ENCODE measurements at regions not wholly inside any gene's neighbourhood (a gene's known extent, or its start where the extent isn't known, plus 50 kb on each side); places are given as distances from the start of the nearest gene placed in this dataset.

- DNase-seq (ENCODE audit: low read depth in 3 of 3, low spot score in 2 of 3) = no peak
Measured at GRCh38 chr12:105970885-105971284, 167.9 kb downstream of the NUAK1 start.

GRCh38 chr12:105974738-105975137 is 164.0 kb downstream of the NUAK1 start:
- no peak for DNase-seq (ENCODE audit: low read depth in 3 of 3, low spot score in 2 of 3)

DNA sequence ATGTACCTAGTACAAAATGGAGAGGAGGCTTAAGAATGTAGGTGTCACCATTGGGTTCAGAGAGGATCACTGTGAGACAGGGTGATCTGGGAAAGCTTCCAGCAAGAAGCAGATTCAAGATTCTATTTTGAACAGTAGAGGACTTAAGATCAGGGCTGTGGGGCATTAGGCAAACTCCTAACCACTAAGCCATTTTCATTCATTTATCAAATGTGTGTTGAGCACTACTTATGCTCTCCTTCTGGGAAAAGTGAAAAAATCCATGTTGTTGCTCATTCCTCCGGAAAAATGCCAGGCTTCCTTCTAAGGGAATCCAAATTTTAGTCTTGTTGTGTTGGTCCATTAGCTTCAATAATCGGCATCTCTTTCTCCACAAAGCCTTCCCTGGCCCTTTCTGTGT is 163.4 kb downstream of the NUAK1 start:
- no peak for DNase-seq (ENCODE audit: low read depth in 3 of 3, low spot score in 2 of 3)

DNA sequence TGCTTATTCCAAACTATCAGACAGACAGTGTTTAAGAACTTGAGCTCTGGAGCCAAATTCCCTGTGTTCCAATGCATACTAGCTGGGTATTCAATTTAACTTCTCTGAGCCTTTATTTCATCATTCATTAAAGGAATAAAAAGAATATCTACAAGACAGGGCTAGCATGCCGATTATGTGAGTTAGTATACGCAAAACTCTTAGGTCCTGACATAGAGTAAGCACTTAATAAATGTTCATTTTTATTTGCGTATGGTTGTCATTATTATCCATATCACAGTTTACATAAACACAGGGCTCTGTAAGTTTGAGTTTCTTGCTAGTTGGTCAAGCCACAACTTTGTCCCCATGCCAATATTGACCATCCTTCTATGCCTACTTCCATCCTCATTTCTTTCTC is 161.5 kb downstream of the NUAK1 start:
- DNase-seq (ENCODE audit: low read depth in 3 of 3, low spot score in 2 of 3) = no peak

GRCh38 chr12:105977652-105978051 is 161.1 kb downstream of the NUAK1 start:
- DNase-seq (ENCODE audit: low read depth in 3 of 3, low spot score in 2 of 3) = no peak

GRCh38 chr12:105978276-105978675 is 160.5 kb downstream of the NUAK1 start:
- DNase-seq (ENCODE audit: low read depth in 3 of 3, low spot score in 2 of 3) = no peak

DNA sequence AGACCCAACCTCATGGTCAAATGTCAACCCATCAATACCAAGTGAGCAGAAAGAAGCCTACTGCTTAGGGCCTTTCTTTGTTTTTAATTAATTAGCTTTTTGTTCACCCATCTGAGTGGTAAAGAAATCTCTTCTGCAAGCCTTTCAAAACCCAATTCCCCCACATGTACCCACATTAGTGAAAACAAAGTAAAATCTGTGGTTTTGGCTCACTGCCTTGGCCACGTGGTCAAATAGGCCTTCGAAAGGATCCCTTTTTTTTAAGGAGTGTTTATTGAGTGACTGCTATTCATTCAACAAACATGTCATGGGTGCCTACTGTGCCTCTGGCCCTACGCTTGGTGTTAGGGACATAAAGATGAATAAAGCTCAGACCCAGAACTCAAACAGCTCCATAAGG is 160.1 kb downstream of the NUAK1 start:
- DNase-seq (ENCODE audit: low read depth in 3 of 3, low spot score in 2 of 3) = no peak

DNA sequence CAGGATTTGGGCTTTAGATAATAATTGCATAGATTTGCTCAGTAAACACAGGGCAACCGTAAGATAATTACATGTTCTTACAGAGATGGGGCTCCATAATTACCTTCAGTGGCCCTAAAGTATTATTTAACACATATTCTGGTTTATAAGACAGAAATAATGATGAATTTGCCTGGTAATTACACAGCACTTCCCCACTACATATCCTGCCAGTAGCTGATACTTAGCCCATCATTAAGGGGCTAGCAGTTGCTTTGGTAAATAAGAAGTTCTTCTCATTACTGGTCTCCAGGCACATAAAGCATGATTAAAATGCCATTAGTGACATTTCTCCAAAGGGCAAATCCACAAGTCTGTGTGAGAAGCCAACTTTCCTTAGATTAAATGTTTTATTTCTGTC is 158.7 kb downstream of the NUAK1 start:
- no peak for DNase-seq (ENCODE audit: low read depth in 3 of 3, low spot score in 2 of 3)

DNA sequence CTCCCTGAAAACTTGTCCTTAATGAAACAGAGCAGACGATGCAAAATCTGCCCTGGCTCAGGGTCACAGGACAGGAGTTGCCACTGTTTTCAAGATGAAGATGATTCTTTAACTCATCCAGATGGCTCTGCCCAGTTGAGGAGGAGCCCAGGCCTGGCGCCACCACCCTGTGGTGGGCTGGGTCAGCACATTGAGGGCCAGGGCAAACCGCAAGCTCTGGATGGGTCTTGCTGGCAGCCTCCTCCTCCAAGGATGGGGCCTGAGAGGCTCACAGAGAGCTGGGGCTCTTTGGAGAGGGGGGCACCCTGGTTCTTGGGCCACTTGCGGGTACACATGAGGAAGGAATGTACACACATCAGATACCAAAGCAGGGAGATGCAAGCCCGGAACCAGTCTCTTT is 158.2 kb downstream of the NUAK1 start:
- DNase-seq (ENCODE audit: low read depth in 3 of 3, low spot score in 2 of 3) = no peak

- DNase-seq (ENCODE audit: low read depth in 3 of 3, low spot score in 2 of 3) = no peak
Measured at GRCh38 chr12:105982022-105982421, 156.7 kb downstream of the NUAK1 start.

DNA sequence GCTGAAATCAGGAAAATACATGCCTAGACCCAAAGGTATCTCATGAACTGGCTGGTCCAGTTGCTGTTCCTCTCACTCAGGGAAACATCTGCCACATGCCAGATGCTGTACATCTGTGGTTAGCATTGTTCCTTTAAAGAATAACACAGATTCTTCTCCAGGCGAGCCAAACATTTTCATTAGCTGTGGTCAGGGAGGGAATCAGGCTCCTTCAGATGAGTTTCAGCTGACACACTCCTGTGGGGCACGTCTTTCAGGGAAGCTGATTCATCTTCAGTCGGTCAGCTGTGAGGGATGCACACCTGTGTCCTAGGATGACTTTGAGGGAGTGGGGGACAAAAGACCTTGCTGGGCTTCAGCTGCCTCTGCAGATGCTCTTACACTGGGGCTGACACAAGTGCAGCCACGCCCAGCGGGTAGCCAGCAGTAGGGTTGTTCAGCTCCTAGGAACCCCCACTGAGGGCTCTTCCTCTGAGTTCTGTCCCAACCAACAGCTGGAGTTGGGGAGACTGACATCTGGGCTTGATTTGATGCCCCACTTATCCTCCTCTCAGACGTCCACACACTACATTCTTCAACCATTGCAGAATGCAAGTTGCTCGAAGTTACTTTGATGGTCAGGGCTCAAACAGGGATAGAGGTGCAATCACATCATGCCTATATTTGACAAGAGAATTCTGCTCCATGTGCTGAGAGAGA is 155.0 kb downstream of the NUAK1 start:
- no peak for DNase-seq (ENCODE audit: low read depth in 3 of 3, low spot score in 2 of 3)

DNA sequence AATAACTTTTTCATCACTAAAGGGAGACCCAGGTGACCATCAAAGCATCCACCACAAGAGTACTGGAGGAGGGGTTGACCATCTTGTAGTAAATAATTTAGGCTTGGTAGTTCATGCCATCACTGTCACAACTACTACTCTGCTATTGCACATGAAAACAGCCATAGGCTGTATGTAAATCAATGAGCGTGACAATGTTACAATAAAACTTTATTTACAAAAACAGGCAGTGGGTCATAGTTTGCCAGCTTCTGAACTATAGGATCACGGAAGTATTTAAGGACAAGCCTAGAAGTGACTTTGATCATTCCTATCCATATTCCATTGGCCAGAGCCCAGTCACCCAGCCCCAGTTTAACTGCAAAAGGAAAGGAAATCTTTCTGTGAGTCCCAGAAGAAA is 153.4 kb downstream of the NUAK1 start:
- DNase-seq (ENCODE audit: low read depth in 3 of 3, low spot score in 2 of 3) = no peak

GRCh38 chr12:105986779-105987684 is 151.7 kb downstream of the NUAK1 start:
- no peak for DNase-seq (ENCODE audit: low read depth in 3 of 3, low spot score in 2 of 3)

GRCh38 chr12:105987685-105988035 is 151.1 kb downstream of the NUAK1 start:
- DNase-seq (ENCODE audit: low read depth in 3 of 3, low spot score in 2 of 3) = no peak

DNA sequence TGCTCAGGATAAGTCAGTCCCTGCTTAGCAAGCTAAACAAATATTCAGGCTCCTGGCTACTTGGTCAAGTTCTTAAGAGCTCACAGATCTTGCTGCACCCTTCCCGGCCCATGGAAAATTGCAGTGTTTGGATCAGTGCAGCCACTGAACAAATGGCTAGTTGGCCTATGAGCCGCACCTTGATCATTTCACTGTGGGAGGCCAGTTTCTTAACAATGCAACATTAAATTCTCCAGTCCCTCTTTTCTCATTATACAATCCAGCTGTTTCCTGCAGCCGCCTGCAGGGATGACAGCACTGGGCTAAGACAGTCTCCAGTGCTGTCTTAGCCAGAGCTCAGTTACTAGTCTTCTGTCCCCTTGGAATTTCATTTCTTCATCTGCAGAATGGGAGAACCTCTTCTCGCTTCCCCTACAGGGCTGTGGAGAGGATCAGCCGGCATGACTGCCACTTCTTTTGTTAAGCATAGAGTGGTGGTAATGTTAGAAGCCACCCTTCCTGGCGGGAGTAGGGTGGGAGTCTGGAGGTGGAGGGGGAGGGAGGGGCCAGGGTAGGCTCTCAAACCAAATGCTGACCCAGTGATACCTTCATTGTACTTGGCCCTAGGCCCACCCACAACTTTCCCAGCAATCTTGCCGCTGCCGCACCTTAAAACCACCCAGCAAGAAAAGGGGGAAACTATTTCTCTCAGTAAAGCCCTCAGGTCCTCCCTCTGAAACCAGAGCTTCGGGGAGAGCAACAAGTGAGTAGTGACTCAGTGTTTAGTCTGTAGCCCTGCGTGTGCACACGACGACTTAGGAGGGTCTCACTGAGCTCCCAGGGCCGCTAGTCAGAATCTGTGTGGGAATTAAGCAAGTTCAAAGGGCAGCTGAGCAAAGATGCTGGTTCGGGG is 145.7 kb downstream of the NUAK1 start:
- DNase-seq (ENCODE audit: low read depth in 3 of 3, low spot score in 2 of 3) = no peak

DNA sequence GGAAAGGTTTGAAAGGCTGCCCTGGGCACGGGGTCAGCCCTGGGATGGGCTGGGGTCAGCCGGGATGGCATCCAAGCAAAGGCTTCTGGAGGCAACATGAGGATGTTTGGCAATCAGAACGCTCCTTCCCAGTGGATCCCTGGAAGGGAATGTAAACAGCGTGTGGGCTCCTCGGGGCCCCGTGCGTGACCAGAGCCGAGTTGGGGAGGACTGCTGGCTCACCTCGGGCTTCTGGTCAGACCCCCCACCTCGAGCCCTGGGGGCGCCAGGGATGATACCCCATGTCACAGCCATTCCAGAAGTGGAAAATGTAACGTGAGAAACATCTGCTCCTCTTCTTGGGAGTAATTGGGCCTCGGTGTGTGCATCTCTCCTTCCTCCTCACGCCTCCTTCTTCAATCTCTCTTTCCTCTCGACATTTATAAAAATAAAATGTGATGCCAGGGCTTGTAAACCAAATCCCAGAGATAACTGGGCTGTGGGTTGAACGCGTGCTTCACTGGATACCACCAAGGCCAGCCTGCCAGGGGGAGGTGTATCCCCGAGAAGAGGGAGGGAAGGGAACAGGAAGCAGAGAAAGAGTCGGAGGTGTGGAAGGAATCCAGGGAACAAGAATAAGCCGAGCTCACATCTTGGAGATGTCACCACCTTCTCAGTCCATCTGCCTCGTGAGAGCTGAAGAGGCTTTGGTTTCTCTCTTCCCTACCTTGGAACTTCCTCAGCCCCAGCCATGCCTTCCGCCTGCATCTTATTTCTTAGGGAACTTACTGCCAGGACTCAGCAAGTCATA is 144.8 kb downstream of the NUAK1 start:
- no peak for DNase-seq (ENCODE audit: low read depth in 3 of 3, low spot score in 2 of 3)

DNA sequence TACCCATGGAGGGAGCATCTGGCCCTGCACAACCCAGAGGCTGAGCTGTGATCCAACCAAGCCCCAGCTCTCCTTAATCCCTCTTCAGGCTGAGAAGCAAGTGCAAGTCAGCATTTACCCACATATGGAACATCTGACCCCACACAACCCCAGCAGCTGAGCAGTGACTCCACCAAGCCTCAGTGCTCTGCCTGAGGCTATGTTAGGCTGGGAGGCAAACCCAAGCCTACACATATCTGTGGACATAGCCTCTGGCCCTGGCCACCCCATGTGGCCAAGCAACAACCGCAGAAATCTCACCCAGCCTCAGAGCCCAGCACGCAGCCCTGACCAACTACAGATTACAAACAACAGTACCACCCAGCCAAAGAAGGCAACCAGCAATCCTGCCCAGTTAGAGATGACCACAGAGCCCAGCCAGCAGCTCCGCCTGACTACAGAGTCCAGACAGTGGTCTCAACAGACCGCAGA is 142.8 kb downstream of the NUAK1 start:
- DNase-seq (ENCODE audit: low read depth in 3 of 3, low spot score in 2 of 3) = no peak

- no peak for DNase-seq (ENCODE audit: low read depth in 3 of 3, low spot score in 2 of 3)
Measured at GRCh38 chr12:105998561-105998960, 140.2 kb downstream of the NUAK1 start.

- no peak for DNase-seq (ENCODE audit: low read depth in 3 of 3, low spot score in 2 of 3)
Measured at GRCh38 chr12:106000382-106001104, 138.2 kb downstream of the NUAK1 start.
